ENCODE measurements at regions not wholly inside any gene's neighbourhood (a gene's known extent, or its start where the extent isn't known, plus 50 kb on each side); places are given as distances from the start of the nearest gene placed in this dataset.

DNA sequence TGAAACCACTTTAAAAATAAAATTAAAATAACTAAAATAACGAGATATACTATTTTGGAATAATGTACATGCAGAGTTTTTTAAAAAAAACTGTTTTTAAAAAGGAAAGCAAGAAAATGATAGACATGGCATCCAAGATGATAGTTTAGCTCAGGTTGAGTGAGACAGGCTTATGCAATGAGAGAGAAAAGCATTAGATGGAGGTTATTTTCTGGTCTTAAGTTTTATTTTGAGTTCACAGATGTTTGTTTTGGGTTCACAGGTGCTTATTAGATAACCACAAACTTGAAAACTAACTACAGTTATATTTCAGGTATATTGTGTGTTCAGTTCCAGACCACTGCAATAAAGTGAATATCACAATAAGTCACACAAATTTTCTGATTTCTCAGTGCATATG is 413.6 kb upstream of the TMCO5A start:
- Mint-ChIP-seq H3K9me3 (peaks cover 4% of the 10 kb centered on the region), H3K4me1 (no peaks in the 10 kb centered on the region), H3K4me3 (no peak overlapping the region), H3K36me3 (no peaks in the 10 kb centered on the region), H3K27me3 (no peaks in the 10 kb centered on the region), H3K27ac (no peak overlapping the region)
- ATAC-seq (ENCODE audit: low read depth) (no peak), DNase-seq (ENCODE audit: low spot score in 2 of 2) (no peak)

DNA sequence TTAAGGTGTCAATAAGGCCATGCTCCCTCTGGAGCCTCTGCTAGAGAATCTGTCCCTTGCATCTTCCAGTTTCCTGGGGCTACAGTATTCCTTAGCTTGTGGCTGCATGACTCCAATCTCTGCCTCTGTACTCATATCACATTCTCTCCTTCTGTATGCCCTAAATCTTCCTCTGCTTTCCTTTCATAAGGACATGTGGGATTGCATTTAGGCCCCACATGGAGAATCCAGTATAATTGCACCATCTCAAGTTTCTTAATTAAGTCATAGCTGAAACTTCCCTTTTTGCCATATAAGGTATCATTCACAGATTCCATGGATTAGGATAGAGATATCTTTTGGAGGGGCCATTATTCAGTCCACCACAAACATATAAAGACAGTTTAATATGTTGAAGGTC is 409.8 kb upstream of the TMCO5A start:
- no peak overlapping the region for H3K4me3 Mint-ChIP-seq
- H3K27me3 Mint-ChIP-seq, result no peaks in the 10 kb centered on the region
- H3K27ac Mint-ChIP-seq, result no peak overlapping the region
- H3K36me3 Mint-ChIP-seq, result no peaks in the 10 kb centered on the region
- H3K4me1 Mint-ChIP-seq, result no peaks in the 10 kb centered on the region
- ATAC-seq (ENCODE audit: low read depth) (no peak), DNase-seq (ENCODE audit: low spot score in 2 of 2) (no peak)
- H3K9me3 Mint-ChIP-seq, result peaks cover 4% of the 10 kb centered on the region

DNA sequence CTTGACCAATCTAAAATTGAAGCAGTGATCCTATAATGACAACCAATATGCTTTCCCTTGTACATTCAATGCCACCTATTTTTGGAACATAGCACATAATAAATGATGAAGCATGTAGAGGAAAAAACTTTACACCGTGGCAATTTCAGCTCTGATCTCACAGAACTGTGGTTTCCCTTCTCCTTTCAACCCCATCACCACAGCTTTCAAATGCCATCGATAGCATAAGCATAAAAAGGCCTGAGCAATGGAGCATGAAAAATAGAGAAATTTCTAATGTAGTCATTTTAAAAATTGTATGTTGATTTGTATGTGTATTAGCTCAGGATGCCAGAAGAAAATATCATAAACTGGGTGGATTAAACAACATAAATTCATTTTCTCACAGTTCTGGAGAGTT is 406.0 kb upstream of the TMCO5A start:
- Mint-ChIP-seq H3K36me3 (no peaks in the 10 kb centered on the region), H3K9me3 (peaks cover 9% of the 10 kb centered on the region), H3K27ac (no peak overlapping the region), H3K27me3 (no peaks in the 10 kb centered on the region), H3K4me1 (no peaks in the 10 kb centered on the region), H3K4me3 (no peak overlapping the region)
- DNase-seq (ENCODE audit: low spot score in 2 of 2) (no peak), ATAC-seq (ENCODE audit: low read depth) (no peak)

DNA sequence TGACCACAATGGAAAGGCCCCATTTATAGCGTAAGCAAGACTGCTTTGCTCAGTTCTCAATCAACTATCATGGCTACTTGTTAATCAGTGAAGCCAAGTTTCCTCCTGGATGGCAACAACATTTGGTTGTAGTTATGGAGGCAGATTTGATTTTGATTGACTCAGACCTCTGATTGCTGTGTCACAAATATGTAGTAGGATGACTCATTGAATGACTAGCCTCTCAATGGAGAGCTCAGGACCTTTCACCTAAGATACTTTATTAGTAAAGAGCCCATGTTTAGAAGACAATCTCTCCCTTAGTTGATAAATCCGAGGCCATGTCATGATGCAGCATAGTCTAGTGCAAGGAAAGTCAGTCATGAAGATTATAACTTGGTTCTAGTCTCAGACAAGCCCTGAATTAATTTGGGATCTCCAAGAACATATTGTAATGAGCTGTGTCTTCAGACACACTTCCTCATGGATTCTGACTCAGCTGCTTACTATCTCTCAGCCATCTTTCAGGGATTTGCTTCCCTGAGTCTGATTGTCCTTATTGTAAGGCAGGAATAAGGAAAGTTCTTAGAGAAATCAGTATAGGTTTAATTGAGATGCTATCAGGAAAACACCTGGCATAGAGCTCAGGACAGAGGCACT is 397.4 kb upstream of the TMCO5A start:
- Mint-ChIP-seq H3K36me3 (no peaks in the 10 kb centered on the region), H3K4me1 (no peaks in the 10 kb centered on the region), H3K9me3 (peaks cover 7% of the 10 kb centered on the region), H3K4me3 (no peak overlapping the region), H3K27ac (no peak overlapping the region), H3K27me3 (no peaks in the 10 kb centered on the region)
- DNase-seq (ENCODE audit: low spot score in 2 of 2) (no peak), ATAC-seq (ENCODE audit: low read depth) (no peak)

DNA sequence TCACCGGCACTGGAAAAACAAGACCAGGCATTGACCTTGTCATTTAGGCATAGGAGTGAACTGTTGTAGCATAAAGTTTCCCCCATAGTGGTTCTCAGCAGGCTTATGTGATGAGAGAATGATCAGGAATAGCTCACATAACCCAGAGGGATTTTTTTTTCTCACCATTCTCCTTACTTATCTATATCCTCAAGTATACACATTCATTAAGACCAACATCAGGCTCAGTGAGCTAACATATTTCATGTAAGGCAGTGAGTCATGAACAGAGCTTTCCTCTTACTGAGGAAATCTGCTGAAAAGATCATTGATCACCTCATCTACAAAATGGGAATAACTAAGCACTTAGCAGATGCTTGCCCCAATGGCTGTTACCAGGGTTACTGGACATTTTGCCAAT is 396.6 kb upstream of the TMCO5A start:
- Mint-ChIP-seq H3K4me3 (no peak overlapping the region), H3K36me3 (no peaks in the 10 kb centered on the region), H3K4me1 (no peaks in the 10 kb centered on the region), H3K27ac (no peak overlapping the region), H3K27me3 (no peaks in the 10 kb centered on the region), H3K9me3 (peaks cover 7% of the 10 kb centered on the region)
- DNase-seq (ENCODE audit: low spot score in 2 of 2) (no peak), ATAC-seq (ENCODE audit: low read depth) (no peak)

DNA sequence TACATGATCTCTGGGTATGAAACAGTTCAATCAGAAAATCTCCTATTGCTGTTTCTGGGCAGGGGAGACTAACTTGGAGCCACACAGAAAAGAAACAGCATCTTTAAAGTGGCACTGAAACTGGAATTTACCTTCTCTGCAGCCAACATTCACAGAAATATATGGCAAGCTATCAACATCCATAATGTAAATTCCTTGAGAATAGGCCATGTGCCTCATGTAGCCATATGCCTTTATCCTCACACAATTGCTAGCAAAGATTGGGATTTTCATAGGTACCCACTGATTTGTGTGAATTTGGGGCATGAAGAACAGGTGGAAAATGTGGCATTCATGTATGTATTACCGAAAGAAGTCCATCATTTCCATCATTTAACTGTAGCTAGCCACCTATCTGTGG is 386.3 kb upstream of the TMCO5A start:
- Mint-ChIP-seq H3K9me3 (peaks cover 2% of the 10 kb centered on the region), H3K4me1 (no peaks in the 10 kb centered on the region), H3K27me3 (no peaks in the 10 kb centered on the region), H3K4me3 (no peak overlapping the region), H3K27ac (no peak overlapping the region), H3K36me3 (no peaks in the 10 kb centered on the region)
- ATAC-seq (ENCODE audit: low read depth) (no peak), DNase-seq (ENCODE audit: low spot score in 2 of 2) (no peak)

DNA sequence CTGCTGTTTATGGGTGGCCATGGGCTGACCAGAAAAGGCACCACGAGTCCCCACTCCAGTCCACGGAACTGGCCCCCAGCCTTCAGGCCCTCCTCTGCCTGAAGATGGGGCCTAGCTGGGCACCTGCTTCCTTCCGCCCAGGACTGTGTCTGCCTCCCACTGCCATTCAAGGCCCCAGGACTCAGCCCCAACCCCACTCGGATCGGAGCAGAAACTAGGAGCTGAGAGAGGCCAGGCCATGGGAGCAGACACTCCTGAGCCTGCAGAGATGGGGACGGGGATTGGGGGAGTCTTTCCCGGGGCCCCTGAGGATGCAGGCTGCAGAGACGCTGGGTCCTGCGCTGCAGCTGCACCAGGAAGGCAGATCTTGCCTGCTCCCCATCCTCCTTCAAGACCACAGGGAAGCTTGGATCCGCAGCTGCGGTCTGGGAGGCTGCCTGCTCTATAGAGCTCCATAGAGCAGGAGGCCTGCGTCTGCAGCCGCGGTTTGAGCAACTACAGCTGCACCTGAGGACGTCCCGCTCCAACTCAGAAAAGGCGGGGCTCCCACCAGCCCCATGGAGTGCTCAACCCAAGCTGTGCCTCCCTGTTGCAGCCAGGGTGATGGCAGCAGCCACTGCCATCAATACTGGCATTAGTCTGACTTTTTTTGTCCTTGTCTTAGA is 383.9 kb upstream of the TMCO5A start:
- Mint-ChIP-seq H3K36me3 (no peaks in the 10 kb centered on the region), H3K4me3 (no peak overlapping the region), H3K27me3 (no peaks in the 10 kb centered on the region), H3K4me1 (no peaks in the 10 kb centered on the region), H3K9me3 (peaks cover 7% of the 10 kb centered on the region), H3K27ac (no peak overlapping the region)
- ATAC-seq (ENCODE audit: low read depth), result no peak
- DNase-seq (ENCODE audit: low spot score in 2 of 2), result no peak

DNA sequence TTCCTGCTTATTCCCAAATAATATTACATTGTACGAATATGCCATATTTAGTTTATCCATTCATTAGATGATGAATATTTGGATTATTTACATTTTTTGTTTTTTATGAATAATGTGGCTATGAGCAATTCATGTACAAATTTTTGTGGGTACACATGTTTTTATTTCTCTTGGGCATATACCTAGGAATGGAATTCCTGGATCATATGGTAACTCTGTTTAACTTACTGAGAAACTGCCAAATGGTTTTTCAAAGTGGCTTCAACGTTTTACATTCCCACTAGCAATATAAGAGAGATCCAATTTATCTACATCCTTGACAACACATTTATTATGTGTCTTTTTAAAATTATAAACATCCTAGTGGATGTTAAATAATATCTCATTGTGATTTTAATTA is 362.0 kb upstream of the TMCO5A start:
- Mint-ChIP-seq H3K27me3 (no peaks in the 10 kb centered on the region), H3K9me3 (no peaks in the 10 kb centered on the region), H3K4me3 (no peak overlapping the region), H3K4me1 (no peaks in the 10 kb centered on the region), H3K36me3 (no peaks in the 10 kb centered on the region), H3K27ac (no peak overlapping the region)
- ATAC-seq (ENCODE audit: low read depth) (no peak), DNase-seq (ENCODE audit: low spot score in 2 of 2) (no peak)

DNA sequence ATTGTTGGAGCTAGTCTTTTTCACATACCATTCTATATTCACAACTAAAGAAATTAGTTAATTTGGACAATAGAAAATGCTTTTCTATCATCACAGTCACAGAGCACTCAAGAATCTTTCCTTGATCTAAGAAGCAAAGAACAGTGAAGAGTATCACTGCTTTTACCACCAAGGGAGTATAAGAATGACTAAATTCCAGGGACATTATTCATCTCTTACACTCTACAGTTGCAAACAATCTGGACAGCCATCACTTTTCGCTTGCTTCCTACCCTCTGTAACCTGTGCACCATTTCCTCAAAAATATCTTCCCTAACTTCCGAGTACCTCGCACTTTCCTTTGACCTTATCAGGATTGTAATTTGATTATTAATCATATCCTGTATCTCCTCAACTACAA is 359.5 kb upstream of the TMCO5A start:
- ATAC-seq (ENCODE audit: low read depth), result no peak
- Mint-ChIP-seq H3K4me1 (no peaks in the 10 kb centered on the region), H3K4me3 (no peak overlapping the region), H3K9me3 (no peaks in the 10 kb centered on the region), H3K27ac (no peak overlapping the region), H3K27me3 (no peaks in the 10 kb centered on the region), H3K36me3 (no peaks in the 10 kb centered on the region)
- DNase-seq (ENCODE audit: low spot score in 2 of 2), result no peak

DNA sequence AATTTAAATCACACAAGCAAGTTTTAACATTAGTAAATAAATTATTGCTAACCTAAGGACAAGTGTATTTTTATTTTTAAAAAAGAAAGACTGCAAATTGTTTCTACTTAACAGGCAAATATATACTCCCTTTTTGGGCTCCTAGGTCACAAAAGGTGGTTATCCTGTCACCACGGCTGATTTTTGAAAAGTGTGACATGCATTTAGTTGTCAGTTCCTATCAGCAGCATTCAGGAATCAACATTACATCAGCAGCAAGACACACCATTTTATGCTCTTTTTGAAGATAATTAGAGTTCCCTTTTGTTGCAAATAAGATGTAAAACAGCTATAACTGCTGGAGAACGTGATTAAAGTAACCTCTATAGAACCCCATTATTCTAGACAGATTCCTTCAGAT is 357.5 kb upstream of the TMCO5A start:
- ATAC-seq (ENCODE audit: low read depth) (no peak), DNase-seq (ENCODE audit: low spot score in 2 of 2) (no peak)
- no peaks in the 10 kb centered on the region for H3K4me1 Mint-ChIP-seq
- H3K27me3 Mint-ChIP-seq, result no peaks in the 10 kb centered on the region
- no peak overlapping the region for H3K27ac Mint-ChIP-seq
- H3K4me3 Mint-ChIP-seq, result no peak overlapping the region
- peaks cover 1% of the 10 kb centered on the region for H3K9me3 Mint-ChIP-seq
- H3K36me3 Mint-ChIP-seq, result no peaks in the 10 kb centered on the region

DNA sequence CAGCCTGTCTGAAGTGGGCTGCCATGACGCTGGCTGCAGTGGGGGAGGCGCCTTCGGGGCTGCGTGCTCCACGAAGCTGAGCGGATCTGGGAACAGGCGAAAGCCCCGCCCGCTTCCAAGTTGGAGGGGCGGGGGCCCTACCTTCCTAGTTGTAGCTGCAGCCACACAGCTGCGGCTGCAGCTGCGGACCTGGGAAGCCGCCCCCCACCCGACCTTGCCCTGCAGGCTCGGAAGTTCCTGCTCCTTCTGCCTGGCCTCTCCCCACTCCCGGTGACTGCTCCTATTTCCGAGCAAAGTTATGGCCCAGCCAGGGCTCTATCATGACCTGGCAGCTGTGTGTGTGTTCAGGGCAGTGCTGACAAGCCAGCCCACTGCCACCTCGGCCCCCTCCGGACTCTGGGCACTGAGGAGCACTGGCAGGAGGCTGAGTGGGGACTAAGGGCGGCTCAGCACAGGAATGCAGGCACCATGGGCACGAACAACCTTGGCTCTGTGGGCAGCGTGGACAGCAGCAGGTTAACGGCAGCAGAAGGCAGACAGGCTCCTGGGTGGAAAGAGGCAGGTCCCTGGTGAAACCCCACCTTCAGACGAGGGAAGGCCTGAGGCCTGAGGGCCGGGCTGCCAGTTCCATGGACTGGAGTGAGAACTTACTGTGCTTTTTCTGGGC is 352.4 kb upstream of the TMCO5A start:
- Mint-ChIP-seq H3K27me3 (no peaks in the 10 kb centered on the region), H3K27ac (no peak overlapping the region), H3K4me3 (no peak overlapping the region), H3K4me1 (no peaks in the 10 kb centered on the region), H3K36me3 (no peaks in the 10 kb centered on the region), H3K9me3 (peaks cover 5% of the 10 kb centered on the region)
- DNase-seq (ENCODE audit: low spot score in 2 of 2) (no peak), ATAC-seq (ENCODE audit: low read depth) (no peak)

DNA sequence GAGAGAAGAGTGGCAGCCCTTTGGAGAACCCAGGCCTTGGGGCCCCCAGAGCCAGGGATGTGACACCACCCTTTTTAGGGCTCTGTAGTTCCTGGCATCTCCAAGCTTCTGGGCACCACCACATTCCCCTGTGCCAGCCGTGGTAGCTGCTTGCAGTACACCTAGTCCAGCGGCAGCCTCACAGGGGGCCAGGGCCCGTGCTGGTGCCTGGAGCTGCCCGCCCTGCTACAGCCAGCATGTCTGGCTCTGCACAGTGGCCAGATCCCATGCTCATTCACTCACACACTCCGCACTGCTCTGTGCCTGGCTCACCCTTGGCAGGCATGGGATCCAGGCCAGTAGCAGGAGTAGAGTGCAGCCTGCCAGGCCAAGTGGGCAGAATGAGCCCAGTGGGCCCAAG is 351.6 kb upstream of the TMCO5A start:
- no peaks in the 10 kb centered on the region for H3K4me1 Mint-ChIP-seq
- DNase-seq (ENCODE audit: low spot score in 2 of 2), result no peak
- no peaks in the 10 kb centered on the region for H3K27me3 Mint-ChIP-seq
- ATAC-seq (ENCODE audit: low read depth), result no peak
- no peak overlapping the region for H3K4me3 Mint-ChIP-seq
- H3K36me3 Mint-ChIP-seq, result no peaks in the 10 kb centered on the region
- H3K9me3 Mint-ChIP-seq, result peaks cover 8% of the 10 kb centered on the region
- H3K27ac Mint-ChIP-seq, result no peak overlapping the region

DNA sequence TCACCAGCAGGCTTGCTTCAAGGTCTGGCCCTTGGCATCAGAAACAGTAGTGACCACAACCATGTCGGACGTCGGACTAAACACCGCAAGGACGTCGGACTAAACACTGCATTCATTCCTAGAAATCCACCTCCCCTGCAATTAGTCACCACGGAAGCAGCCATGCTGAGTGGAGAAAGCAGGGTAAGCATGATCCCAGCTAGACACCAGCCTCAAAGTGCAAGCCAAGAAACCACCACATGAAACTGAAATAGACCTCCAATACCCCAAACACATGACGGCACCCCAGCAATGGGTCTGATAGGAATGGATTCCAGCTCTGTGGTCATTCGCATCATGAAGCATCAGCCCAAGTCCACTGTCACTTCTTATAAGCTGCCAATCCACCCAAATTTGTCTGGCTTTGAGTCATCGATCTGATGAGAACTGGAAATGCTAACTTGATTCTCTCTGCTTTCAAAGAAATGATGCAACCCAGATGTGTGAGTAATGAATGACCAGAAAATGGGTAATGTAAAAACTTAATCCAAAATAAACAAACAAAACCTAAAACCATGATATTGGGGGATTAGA is 348.3 kb upstream of the TMCO5A start:
- DNase-seq (ENCODE audit: low spot score in 2 of 2) (no peak), ATAC-seq (ENCODE audit: low read depth) (no peak)
- no peaks in the 10 kb centered on the region for H3K36me3 Mint-ChIP-seq
- H3K4me1 Mint-ChIP-seq, result no peaks in the 10 kb centered on the region
- peaks cover 9% of the 10 kb centered on the region for H3K9me3 Mint-ChIP-seq
- no peak overlapping the region for H3K4me3 Mint-ChIP-seq
- H3K27ac Mint-ChIP-seq, result no peak overlapping the region
- H3K27me3 Mint-ChIP-seq, result no peaks in the 10 kb centered on the region

DNA sequence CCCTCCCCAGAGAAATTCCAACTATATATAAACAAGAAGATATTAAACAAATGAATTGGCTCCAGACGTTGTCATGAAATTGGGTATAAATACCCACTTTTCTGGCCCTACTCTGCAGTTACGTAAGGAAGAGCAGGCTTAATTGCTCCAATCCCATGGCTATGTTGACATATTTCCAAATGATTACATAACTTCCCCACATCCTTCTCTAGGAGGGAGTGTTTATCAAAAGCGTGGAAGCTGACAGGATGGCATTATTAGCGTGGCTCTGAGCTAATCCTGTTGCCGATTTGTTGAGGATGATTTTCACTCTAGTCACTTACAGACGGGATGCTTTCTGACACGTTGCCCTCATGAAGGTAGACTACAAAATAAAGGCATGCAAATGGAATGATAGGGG is 347.5 kb upstream of the TMCO5A start:
- peaks cover 10% of the 10 kb centered on the region for H3K9me3 Mint-ChIP-seq
- no peak for ATAC-seq (ENCODE audit: low read depth)
- no peak for DNase-seq (ENCODE audit: low spot score in 2 of 2)
- H3K4me1 Mint-ChIP-seq, result no peaks in the 10 kb centered on the region
- H3K36me3 Mint-ChIP-seq, result no peaks in the 10 kb centered on the region
- no peak overlapping the region for H3K4me3 Mint-ChIP-seq
- H3K27ac Mint-ChIP-seq, result no peak overlapping the region
- no peaks in the 10 kb centered on the region for H3K27me3 Mint-ChIP-seq
